ENCODE measurements at regions not wholly inside any gene's neighbourhood (a gene's known extent, or its start where the extent isn't known, plus 50 kb on each side); places are given as distances from the start of the nearest gene placed in this dataset.
A peak's percentile ranks its signal among the peaks of the same experiment; 100 is the strongest.

DNA sequence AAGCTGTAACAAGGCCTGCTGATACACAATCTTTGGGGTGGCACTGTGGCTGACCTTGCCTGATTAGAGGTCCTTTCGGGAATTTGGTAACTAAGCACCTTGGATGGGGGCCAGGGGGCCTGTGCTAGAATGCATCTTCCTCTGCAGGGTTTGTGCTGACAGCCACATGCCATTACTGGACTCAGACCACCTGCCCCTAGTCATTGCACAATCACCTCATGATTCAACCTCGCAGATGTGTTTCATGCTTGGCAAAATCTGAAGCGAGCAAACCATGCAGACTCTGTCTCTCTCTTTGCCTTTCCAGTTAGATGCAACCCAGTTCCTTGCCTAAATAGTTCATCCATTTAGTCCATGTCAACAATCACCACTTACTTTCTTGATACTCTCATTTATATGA, 96.5 kb upstream of the ERCC6L2 start:
- Histone ChIP-seq H3K4me1 (peaks cover 0 to 10% (median 0%) of the 10 kb centered on the region in 4 donors), H3K27ac (no peak overlapping the region), H3K4me3 (no peak overlapping the region), H3K27me3 (no peaks in the 10 kb centered on the region), H3K9me3 (no peaks in the 10 kb centered on the region), H3K36me3 (no peaks in the 10 kb centered on the region)
- DNase-seq, result no peak
- TF ChIP-seq, protein P1, sequence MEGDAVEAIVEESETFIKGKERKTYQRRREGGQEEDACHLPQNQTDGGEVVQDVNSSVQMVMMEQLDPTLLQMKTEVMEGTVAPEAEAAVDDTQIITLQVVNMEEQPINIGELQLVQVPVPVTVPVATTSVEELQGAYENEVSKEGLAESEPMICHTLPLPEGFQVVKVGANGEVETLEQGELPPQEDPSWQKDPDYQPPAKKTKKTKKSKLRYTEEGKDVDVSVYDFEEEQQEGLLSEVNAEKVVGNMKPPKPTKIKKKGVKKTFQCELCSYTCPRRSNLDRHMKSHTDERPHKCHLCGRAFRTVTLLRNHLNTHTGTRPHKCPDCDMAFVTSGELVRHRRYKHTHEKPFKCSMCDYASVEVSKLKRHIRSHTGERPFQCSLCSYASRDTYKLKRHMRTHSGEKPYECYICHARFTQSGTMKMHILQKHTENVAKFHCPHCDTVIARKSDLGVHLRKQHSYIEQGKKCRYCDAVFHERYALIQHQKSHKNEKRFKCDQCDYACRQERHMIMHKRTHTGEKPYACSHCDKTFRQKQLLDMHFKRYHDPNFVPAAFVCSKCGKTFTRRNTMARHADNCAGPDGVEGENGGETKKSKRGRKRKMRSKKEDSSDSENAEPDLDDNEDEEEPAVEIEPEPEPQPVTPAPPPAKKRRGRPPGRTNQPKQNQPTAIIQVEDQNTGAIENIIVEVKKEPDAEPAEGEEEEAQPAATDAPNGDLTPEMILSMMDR (IDR thresholded peaks at IDR 0.05), result no peak
- intact Hi-C loops (cut with DNase I; ENCODE audit: low total_unique reads), result no loop called here

DNA sequence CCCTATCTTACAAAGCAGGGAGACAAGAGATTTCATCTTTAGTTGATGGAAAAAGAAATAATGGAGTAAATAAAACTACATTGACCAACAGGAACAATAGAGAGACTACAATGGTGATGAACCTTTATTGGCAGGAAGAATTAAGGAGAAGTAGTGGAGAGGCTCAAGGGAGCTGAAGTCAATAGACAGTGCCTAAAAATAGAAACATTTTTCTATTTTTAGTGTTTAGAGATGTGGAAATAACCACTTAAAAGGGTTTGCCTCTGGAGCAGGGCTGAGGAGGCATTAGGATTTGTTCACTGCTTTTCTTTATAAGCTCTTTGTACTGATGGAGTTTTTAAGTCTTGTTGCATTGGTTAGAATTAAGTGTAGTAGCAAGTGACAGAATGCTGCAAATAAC, 98.4 kb upstream of the ERCC6L2 start:
- no peak for DNase-seq
- no peaks in the 10 kb centered on the region for H3K36me3 ChIP-seq
- TF ChIP-seq, protein P1 (IDR thresholded peaks at IDR 0.05), result no peak
- no peak overlapping the region for H3K27ac ChIP-seq
- H3K4me1 ChIP-seq, result peaks cover 0 to 27% (median 12%) of the 10 kb centered on the region in 4 donors
- H3K27me3 ChIP-seq, result no peaks in the 10 kb centered on the region
- intact Hi-C loops (cut with DNase I; ENCODE audit: low total_unique reads), result no loop called here
- no peak overlapping the region for H3K4me3 ChIP-seq
- no peaks in the 10 kb centered on the region for H3K9me3 ChIP-seq

DNA sequence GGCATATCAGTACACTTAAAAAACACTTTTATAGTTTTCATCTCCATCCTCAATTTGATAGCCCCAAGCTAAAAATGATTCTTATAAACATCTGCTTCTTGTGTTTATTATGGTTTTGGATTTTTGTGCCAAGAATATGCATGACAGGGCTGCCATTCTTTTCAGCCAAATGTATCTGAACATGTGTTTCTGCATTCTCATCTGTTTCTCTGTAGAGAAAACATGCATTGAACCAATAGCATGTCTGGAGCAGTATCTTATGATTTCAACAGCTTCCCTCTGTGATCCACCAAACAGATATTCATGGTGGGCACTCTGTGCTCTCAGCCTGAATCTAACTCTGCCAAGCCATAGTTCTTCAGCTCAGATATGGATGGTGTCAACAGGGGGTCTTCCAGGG, 99.3 kb upstream of the ERCC6L2 start:
- Histone ChIP-seq H3K36me3 (no peaks in the 10 kb centered on the region), H3K27me3 (no peaks in the 10 kb centered on the region), H3K27ac (no peak overlapping the region), H3K4me3 (no peak overlapping the region), H3K4me1 (peaks cover 0 to 37% (median 21%) of the 10 kb centered on the region in 4 donors), H3K9me3 (no peaks in the 10 kb centered on the region)
- TF ChIP-seq, protein P1 (IDR thresholded peaks at IDR 0.05), result no peak
- intact Hi-C loops (cut with DNase I; ENCODE audit: low total_unique reads), result no loop called here
- DNase-seq, result no peak

DNA sequence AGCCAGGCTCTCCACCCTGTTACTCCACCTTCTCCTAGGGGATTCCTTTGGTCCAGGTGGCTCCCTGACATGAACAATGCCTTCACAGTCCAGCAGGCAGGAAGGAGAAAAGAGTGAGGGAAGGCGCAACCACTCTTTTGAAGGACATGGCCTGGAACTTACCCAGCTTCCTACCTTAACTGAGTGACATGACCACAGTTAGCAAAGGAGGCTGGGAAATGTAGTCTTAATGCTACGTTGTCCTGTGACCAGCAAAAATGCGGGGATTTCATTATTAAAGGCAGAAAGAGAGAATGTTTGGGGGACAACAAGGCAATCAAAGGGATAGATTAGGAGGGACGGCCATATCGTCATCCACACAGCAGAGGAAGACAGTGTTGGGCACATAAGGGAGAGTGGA, 100.3 kb upstream of the ERCC6L2 start:
- Histone ChIP-seq H3K36me3 (no peaks in the 10 kb centered on the region), H3K27ac (no peak overlapping the region), H3K9me3 (no peaks in the 10 kb centered on the region), H3K27me3 (no peaks in the 10 kb centered on the region), H3K4me3 (no peak overlapping the region), H3K4me1 (peaks cover 0 to 39% (median 21%) of the 10 kb centered on the region in 4 donors)
- no peak for DNase-seq
- intact Hi-C loops (cut with DNase I; ENCODE audit: low total_unique reads), result no loop called here
- TF ChIP-seq, protein P1 (IDR thresholded peaks at IDR 0.05), result no peak

DNA sequence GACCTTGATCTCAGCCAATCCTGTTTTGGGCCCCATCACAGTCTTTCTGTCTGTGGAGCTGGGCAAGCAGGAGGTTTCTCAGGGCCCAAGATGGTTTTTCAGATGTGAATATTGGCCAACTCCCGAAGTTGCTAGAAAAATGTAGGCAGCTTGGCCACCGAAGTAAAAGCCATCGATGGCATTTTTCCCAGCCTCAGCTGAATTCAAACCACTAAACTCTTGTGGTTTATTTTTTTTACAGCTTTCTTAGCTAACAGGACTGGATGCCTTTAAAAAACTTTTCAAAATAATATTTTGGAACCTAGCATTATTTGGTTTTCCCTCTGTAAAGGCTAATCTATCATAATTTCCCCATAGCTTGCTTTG, 102.5 kb upstream of the ERCC6L2 start:
- intact Hi-C loops (cut with DNase I; ENCODE audit: low total_unique reads), result no loop called here
- no peak for DNase-seq
- Histone ChIP-seq H3K27me3 (no peaks in the 10 kb centered on the region), H3K9me3 (no peaks in the 10 kb centered on the region), H3K4me1 (peaks cover 0 to 39% (median 21%) of the 10 kb centered on the region in 4 donors), H3K4me3 (no peak overlapping the region), H3K36me3 (no peaks in the 10 kb centered on the region), H3K27ac (peak overlapping the region; percentile 81 to 87)
- TF ChIP-seq, protein P1 (IDR thresholded peaks at IDR 0.05), result no peak

Data from tibial artery (tissue), 4 donors.